ENCODE measurements at regions not wholly inside any gene's neighbourhood (a gene's known extent, or its start where the extent isn't known, plus 50 kb on each side); places are given as distances from the start of the nearest gene placed in this dataset.

GRCh38 chr22:27397954-27398342 is 403.6 kb downstream of the MN1 start:
- H3K4me3 ChIP-seq (ENCODE audit: extremely low read depth in 1 of 4, insufficient read depth in 2 of 4, low read depth in 3 of 4, low read length in 4 of 4), result no peak overlapping the region
- H3K4me2 ChIP-seq (ENCODE audit: insufficient read depth in 1 of 2, low read depth in 2 of 2, low read length in 2 of 2), result no peak overlapping the region
- no peak overlapping the region for H2AK5ac ChIP-seq (ENCODE audit: low read depth, low read length)
- H2BK12ac ChIP-seq (ENCODE audit: low read depth, low read length), result no peak overlapping the region
- no peak for TF ChIP-seq EZH2 (IDR thresholded peaks at IDR 0.05; ENCODE audit: low read depth, low read length, severe bottlenecking)
- no peak for TF ChIP-seq GABPA (IDR thresholded peaks at IDR 0.05; ENCODE audit: borderline replicate concordance, insufficient read depth, low read length)
- TF ChIP-seq YY1 (IDR thresholded peaks at IDR 0.05; ENCODE audit: low read depth, low read length), result no peak
- TF ChIP-seq KDM4A (IDR thresholded peaks at IDR 0.05; ENCODE audit: low read depth, low read length, severe bottlenecking), result no peak
- TF ChIP-seq JUN (IDR thresholded peaks at IDR 0.05; ENCODE audit: low read depth, low read length), result no peak
- TF ChIP-seq JUND (IDR thresholded peaks at IDR 0.05; ENCODE audit: low read length), result no peak
- TF ChIP-seq, protein P1, sequence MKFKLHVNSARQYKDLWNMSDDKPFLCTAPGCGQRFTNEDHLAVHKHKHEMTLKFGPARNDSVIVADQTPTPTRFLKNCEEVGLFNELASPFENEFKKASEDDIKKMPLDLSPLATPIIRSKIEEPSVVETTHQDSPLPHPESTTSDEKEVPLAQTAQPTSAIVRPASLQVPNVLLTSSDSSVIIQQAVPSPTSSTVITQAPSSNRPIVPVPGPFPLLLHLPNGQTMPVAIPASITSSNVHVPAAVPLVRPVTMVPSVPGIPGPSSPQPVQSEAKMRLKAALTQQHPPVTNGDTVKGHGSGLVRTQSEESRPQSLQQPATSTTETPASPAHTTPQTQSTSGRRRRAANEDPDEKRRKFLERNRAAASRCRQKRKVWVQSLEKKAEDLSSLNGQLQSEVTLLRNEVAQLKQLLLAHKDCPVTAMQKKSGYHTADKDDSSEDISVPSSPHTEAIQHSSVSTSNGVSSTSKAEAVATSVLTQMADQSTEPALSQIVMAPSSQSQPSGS (IDR thresholded peaks at IDR 0.05; ENCODE audit: low read length), result no peak
- TF ChIP-seq BCL11A (IDR thresholded peaks at IDR 0.05; ENCODE audit: low read depth in 2 of 2, low read length in 2 of 2), result no peak
- no peak for TF ChIP-seq CBX5 (IDR thresholded peaks at IDR 0.05; ENCODE audit: low read depth, low read length)
- no peak for TF ChIP-seq RXRA (IDR thresholded peaks at IDR 0.05; ENCODE audit: insufficient read depth, low read depth, low read length)
- no peak for TF ChIP-seq CREB1 (IDR thresholded peaks at IDR 0.05)
- FAIRE-seq (no peak), DNase-seq (ENCODE audit: low read depth in 1 of 2, low spot score in 2 of 2) (no peak)
- ChIA-PET POLR2A (ENCODE audit: partially characterized antibody) (no interaction called here), CTCF (ENCODE audit: partially characterized antibody) (interaction anchor here (1.1 to 1.8 kb wide), 3 partner anchors 12 to 16 kb away, joined by 3 to 5 read pairs (median 4); no protein-coding TSS in a partner anchor)
- no peaks in the 10 kb centered on the region for H3K27me3 ChIP-seq (replicated peaks in 1 of 4; ENCODE audit: control insufficient read depth in 3 of 4, extremely low read depth in 1 of 4, insufficient read depth in 3 of 4, low read length in 3 of 4)
- H3K4me1 ChIP-seq (replicated peaks in 1 of 4; ENCODE audit: control insufficient read depth in 3 of 4, insufficient read depth in 4 of 4, low read length in 3 of 4), result no peaks in the 10 kb centered on the region
- H3K56ac ChIP-seq (replicated peaks; ENCODE audit: insufficient read length, low read depth, low read length), result no peak overlapping the region
- H2BK5ac ChIP-seq (ENCODE audit: low read depth, low read length), result no peak overlapping the region
- H3K36me3 ChIP-seq (ENCODE audit: control insufficient read depth in 2 of 4, insufficient read depth in 4 of 4, low read length in 3 of 4), result no peaks in the 10 kb centered on the region
- no peak overlapping the region for H3K27ac ChIP-seq (ENCODE audit: low read depth, low read length)
- no peak overlapping the region for H3K14ac ChIP-seq (ENCODE audit: insufficient read length)
- no peak overlapping the region for H4K91ac ChIP-seq (replicated peaks; ENCODE audit: insufficient read length, low read length)
- H3K18ac ChIP-seq (ENCODE audit: extremely low read depth, low read length), result no peak overlapping the region
- H4K5ac ChIP-seq (ENCODE audit: insufficient read length, low read depth, low read length), result no peak overlapping the region
- H3K79me1 ChIP-seq (ENCODE audit: low read depth, low read length), result no peaks in the 10 kb centered on the region
- no peak overlapping the region for H2BK120ac ChIP-seq (replicated peaks; ENCODE audit: low read depth, low read length)
- H3K9me3 ChIP-seq (ENCODE audit: insufficient read depth in 2 of 2, low read depth in 1 of 2, low read length in 1 of 2), result no peaks in the 10 kb centered on the region
- H2AFZ ChIP-seq (ENCODE audit: low read length), result no peak overlapping the region
- H3K23me2 ChIP-seq (ENCODE audit: low read depth, low read length), result peaks cover 11% of the 10 kb centered on the region; the same call in 1 of the 2 replicates
- H4K8ac ChIP-seq (ENCODE audit: extremely low read depth, insufficient read depth, low read length), result no peak overlapping the region
- H3K4ac ChIP-seq (replicated peaks; ENCODE audit: insufficient read length, low read depth, low read length), result no peak overlapping the region
- no peak overlapping the region for H2BK20ac ChIP-seq (ENCODE audit: low read length)
- no peak overlapping the region for H3K23ac ChIP-seq (ENCODE audit: insufficient read length)
- H3K9ac ChIP-seq (replicated peaks in 1 of 4; ENCODE audit: extremely low read depth in 1 of 4, low read depth in 3 of 4, low read length in 3 of 4), result no peak overlapping the region
- H4K20me1 ChIP-seq (replicated peaks in 1 of 2; ENCODE audit: control insufficient read depth in 1 of 2, insufficient read depth in 2 of 2, low read length in 2 of 2), result peaks cover 0 to 2% of the 10 kb centered on the region in 2 experiments
- H3K79me2 ChIP-seq (ENCODE audit: control insufficient read depth in 1 of 2, insufficient read depth in 2 of 2, low read length in 2 of 2), result no peaks in the 10 kb centered on the region
- 92% methylated on average over 13 of the region's 13 CpGs; no CpG with 5 or more reads in 1 of the 2 experiments for WGBS, 2 experiments (ENCODE audit: extremely low coverage in 1 of 2, insufficient coverage in 1 of 2, insufficient read length in 1 of 2, insufficient replicate concordance in 2 of 2, low coverage in 1 of 2, low lambda C conversion rate in 2 of 2, missing lambda C conversion rate in 1 of 2)
- H2BK15ac ChIP-seq (ENCODE audit: low read length), result no peak overlapping the region

Measured in H1 (cell line).